NOMO-1 treated with DMSO at 0.1 percent for 48 hours (cell line): ENCODE measurements at regions not wholly inside any gene's neighbourhood (a gene's known extent, or its start where the extent isn't known, plus 50 kb on each side); places are given as distances from the start of the nearest gene placed in this dataset.
"Not testable (repeated sequence)": the region's sequence is repeated elsewhere in the genome, so short reads cannot be mapped to it uniquely, and the experiment has no call there.

Experiments
- DNase-seq: peaks from one replicate; lab custom pipeline; 2025; ENCODE audit not compliant: unreplicated experiment; lab: John Stamatoyannopoulos, UW

DNA sequence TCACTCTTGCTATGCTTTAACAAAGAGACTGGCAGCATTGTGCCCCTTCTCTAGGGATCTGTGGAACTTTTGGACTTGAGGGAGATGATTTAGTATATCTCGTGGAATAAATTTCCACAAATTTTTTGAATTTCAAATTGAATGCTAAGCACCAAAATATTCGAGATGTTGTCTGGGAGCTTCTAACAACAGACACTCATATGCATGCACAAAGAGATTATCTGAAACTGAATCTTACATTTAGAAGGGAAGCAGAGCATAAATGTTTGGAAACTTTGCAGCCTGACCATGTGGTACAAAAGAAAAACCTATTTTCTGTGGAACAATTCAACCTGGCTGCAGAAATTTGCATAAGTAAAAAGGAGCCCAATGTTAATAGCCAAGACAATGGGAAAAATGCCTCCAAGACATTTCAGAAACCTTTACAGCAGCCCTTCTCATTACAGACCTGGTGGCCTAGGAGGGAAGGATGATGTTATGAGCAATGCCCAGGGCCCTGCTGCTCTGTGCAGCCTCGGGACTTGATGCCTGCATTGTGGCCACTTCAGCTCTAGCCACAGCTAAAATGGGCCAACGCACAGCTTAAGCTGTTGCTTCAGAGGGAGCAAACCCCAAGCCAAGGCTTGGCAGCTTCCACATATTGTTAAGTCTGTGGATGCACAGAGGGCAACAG, 285.8 kb upstream of the FAM174A start:
- DNase-seq: no peak

- no peak for DNase-seq
Measured at GRCh38 chr5:100232736-100233135, 302.4 kb upstream of the FAM174A start.

GRCh38 chr5:100188778-100189177, 346.4 kb upstream of the FAM174A start:
- DNase-seq: no peak

DNA sequence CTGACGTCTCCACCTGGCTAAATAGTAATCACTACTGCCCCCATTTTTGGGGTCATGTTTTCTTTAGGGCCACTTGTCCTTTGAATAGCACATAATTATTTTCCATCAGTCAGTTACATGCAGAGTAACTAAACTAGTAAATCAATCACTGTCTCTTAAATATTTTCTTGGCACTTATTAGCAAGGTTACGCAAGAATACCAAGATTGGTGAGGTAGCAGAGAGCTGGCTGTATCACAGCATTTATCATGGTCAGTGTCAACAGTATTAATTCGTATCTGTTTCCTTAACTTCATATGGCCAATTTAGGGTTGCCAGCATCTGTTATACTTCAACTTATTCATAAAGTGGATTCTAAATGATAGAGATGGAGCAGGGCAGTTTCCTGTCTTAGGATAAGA, 346.8 kb upstream of the FAM174A start:
- DNase-seq: no peak

GRCh38 chr5:100186181-100186580, 349.0 kb upstream of the FAM174A start:
- no peak for DNase-seq

DNA sequence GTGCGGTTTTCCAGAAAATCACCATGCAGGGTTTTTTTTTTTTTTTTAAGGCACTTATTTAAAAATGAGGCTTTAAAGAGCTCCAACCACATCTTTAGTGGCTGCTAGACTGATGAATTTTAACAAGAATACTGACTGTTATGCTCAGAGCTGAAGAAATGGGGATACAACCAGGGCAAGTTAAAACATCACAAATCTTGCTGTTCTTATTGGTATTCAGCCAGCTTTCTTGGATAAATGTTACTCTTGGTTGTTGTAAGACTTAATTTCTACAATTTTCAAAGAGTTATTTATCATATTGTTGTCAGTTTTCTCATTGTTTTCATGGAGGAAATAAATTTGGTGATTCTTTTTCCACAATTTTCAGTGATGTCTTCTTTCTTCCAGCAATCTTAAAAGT, 352.8 kb upstream of the FAM174A start:
- no peak for DNase-seq

DNA sequence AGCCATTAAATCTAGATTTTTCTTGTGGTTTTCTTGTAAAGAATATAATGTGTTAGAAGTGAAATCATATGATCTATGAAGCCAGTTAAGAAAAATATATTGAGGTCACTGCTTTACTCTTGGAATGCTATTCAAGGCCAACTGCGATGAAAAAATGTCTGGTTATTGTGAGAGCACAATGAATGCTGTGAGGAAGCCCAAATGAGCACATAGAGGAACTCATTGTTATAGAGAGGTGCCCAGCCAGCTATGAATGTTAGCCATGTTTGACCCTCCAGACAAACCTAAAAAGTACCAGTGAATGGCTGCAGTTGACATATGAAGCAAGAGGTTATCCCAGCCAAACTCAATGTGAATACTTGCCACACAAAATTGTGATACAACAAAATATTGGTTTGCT, 359.8 kb upstream of the FAM174A start:
- DNase-seq: no peak

DNA sequence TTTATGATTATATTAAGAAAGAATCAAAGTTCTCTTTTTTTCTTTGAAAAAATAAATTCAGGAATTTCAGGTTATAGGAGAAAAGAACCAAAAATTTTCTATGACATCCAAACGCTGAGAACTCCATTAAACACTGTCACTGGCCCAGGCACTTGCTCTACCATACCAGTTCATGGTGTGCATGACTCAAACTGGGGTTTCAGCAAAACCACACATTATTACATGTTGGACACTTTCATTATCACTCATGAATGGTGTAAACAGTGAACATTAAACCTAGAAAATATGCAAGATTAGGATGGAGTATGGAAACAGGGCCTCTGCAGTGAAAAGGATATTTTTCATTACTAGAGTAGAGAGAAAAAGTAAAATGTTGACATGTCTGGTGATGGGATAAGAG, 369.9 kb upstream of the FAM174A start:
- no peak for DNase-seq

GRCh38 chr5:100161868-100162267, 373.3 kb upstream of the FAM174A start:
- DNase-seq: no peak

DNA sequence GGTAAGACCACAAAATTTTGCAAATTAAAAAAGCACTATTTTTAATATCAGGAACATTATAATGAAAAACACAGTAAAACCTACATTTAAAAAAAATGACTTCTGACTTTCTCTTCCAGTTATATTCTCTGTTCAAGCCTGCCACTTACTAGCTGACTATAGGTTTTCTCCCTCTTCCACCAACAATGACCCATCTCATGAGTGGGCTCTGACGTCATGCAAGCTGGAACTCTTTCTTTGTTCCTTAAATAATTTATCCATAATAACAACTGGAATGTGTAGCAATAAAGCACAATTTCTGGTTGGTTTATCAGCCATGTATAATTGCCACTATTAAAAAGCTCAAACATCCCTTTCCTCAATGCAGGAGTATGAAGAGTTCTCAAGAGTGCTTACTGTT, 378.1 kb upstream of the FAM174A start:
- no peak for DNase-seq

DNA sequence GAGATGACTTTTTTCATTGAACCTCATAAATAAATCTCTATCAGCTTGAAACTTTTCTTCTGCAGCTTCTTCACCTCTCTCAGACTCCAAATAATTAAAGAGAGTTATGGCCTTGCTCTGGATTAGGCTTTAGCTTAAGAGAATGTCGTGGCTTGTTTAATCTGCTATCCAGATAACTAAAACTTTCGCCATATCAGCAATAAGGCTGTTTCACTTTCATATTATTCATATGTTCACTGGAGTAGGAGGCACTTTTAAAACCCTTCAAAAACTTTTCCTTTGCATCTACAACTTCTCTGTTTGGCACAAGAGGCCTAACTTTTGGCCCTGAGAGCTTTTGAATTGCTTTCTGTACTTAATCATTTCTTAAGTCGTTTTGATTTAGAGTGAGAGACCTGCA, 386.9 kb upstream of the FAM174A start:
- no peak for DNase-seq

DNA sequence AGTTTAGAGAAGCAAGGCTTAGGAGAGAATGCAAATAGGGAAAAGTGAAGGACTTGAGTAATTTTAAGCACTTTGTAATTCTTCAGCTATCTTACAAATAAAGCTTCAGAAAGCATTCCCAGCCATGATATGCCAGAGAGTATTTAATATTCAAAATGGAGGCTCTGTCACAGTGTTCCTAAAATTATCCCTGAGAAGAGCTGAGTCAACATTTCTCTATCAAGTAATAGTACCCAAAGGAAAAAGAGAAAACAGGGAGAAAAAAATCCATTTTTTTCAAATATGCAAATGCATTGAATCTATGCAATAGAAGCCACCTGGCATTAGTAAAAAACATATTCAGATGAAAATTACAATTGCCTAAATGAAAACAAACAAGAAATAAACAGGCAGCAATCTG, 392.6 kb upstream of the FAM174A start:
- no peak for DNase-seq

GRCh38 chr5:100131161-100131560, 404.0 kb upstream of the FAM174A start:
- DNase-seq: no peak

- no peak for DNase-seq
Measured at GRCh38 chr5:100130307-100130706, 404.9 kb upstream of the FAM174A start.

- DNase-seq: no peak
Measured at GRCh38 chr5:100119903-100120302, 415.3 kb upstream of the FAM174A start.

- no peak for DNase-seq
Measured at GRCh38 chr5:100110497-100110896, 424.7 kb upstream of the FAM174A start.

GRCh38 chr5:100108883-100109282, 426.3 kb upstream of the FAM174A start:
- no peak for DNase-seq

DNA sequence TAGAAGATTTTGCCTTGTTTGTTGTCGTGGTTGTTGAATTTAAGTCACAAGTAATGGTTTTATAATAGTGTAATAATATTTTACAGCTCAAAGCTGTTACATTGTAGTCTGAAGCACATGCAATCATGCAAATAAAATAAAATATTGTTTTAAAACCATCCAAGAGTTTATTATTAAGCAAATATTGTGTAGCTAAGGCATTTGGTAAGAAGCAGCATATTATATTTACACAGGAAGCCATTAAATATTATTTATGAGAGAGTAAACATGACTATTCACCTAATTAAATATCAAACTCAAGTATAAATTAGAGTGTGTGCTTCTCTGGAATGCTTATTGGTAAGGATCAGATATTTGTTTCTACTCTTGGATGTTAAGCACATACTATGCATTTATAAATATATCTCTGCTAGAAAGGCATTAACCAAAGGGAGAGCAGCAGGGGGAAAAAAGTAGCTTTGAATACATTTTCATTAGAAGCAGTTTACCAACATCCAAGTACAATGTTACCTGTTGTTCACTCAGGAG, 431.5 kb upstream of the FAM174A start:
- DNase-seq: not testable (repeated sequence)

DNA sequence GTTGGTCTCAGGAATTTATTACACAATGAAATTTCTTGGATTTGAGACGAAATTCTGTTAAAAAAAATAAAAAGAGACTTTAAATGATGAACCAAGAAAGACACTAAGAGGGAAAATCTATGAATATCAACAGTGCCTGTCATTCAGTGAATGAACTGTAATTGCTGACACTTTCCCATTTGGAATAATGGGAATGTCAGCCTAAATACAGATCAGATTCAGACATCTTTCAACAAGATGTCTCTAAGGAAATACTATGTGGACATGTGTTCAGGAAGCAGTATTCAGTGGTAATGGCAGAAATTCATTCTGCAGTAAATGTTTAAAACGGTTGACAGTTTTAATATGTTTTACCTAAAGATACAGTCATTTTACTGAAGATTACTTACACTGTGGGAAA, 433.7 kb upstream of the FAM174A start:
- DNase-seq: not testable (repeated sequence)

DNA sequence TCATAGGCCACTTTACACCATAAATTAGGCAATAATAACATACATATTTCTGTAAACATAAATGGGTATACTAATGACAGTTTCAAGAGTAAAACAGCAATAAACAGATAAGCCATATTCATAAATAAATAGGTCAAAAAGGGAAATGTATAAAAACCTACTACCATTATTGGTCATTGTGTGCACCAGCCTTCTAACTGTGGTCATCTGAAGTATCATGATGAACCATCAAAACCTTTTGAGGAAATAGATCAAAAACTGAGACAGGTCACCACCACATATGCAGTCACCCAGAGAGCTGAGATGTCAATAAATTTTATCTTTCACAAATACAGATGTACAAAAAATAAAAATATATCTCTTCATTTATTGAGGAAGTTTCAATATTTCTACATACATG, 438.8 kb upstream of the FAM174A start:
- not testable (repeated sequence) for DNase-seq

- DNase-seq: not testable (repeated sequence)
Measured at GRCh38 chr5:100080703-100081102, 454.5 kb upstream of the FAM174A start.

- not testable (repeated sequence) for DNase-seq
Measured at GRCh38 chr5:100079163-100079562, 456.0 kb upstream of the FAM174A start.

- not testable (repeated sequence) for DNase-seq
Measured at GRCh38 chr5:100066020-100066419, 469.2 kb upstream of the FAM174A start.
